SU-DHL-6 (cell line): ENCODE measurements at regions not wholly inside any gene's neighbourhood (a gene's known extent, or its start where the extent isn't known, plus 50 kb on each side); places are given as distances from the start of the nearest gene placed in this dataset.

Experiments
- H2AFZ ChIP-seq: fragments of 200-600 bp; sonication (generic); 2 replicates; pipeline ENCODE4 v1.6.1; 2014; ENCODE audit warnings: low read depth, mild to moderate bottlenecking, moderate library complexity, mixed read lengths, antibody characterized with exemption, low read length; ENCODE audit not compliant: severe bottlenecking
- H3F3A ChIP-seq: fragments of 200-600 bp; shearing (Covaris generic); 2 replicates; pipeline ENCODE4 v1.6.0; 2016; ENCODE audit warnings: antibody characterized with exemption, mild to moderate bottlenecking; ENCODE audit not compliant: insufficient read depth
- H3K27ac ChIP-seq: fragments of 200-600 bp; sonication (generic); 2 replicates; pipeline ENCODE4 v1.5.1; 2016; ENCODE audit warnings: low read depth, mild to moderate bottlenecking, low read length, moderate library complexity, mixed read lengths
- H3K27me3 ChIP-seq: fragments of 200-600 bp; sonication (generic), shearing (Covaris generic); 2 replicates; pipeline ENCODE4 v1.6.0; 2014; ENCODE audit warnings: mild to moderate bottlenecking, low read length
- H3K36me3 ChIP-seq: fragments of 200-600 bp; sonication (generic); 2 replicates; pipeline ENCODE4 v1.6.1; 2014; ENCODE audit warnings: mild to moderate bottlenecking, low read length, mixed read lengths
- H3K4me2 ChIP-seq: fragments of 300-600, 200-600 bp; shearing (Covaris generic), sonication (generic); 2 replicates; pipeline ENCODE4 v1.6.0; 2014; ENCODE audit warnings: low read length, low read depth, mild to moderate bottlenecking; ENCODE audit not compliant: poor library complexity, severe bottlenecking
- H3K4me3 ChIP-seq: fragments of 200-600 bp; sonication (generic); 2 replicates; pipeline ENCODE4 v1.5.1; 2014; ENCODE audit warnings: antibody characterized with exemption, low read length, mild to moderate bottlenecking, mixed read lengths; ENCODE audit not compliant: insufficient read depth, poor library complexity, severe bottlenecking
- H3K79me2 ChIP-seq: fragments of 200-600 bp; sonication (generic); 2 replicates; pipeline ENCODE4 v1.6.1; 2014; ENCODE audit warnings: mild to moderate bottlenecking, low read length, moderate library complexity; ENCODE audit not compliant: insufficient read depth
- H3K9ac ChIP-seq: fragments of 200-600 bp; sonication (generic); 2 replicates; pipeline ENCODE4 v1.7.0; 2014; ENCODE audit warnings: mild to moderate bottlenecking, low read length
- H3K9me2 ChIP-seq: fragments of 200-600 bp; sonication (generic); replicated peaks from 2 replicates; pipeline ENCODE4 v1.6.1; 2014; ENCODE audit warnings: low read length; ENCODE audit not compliant: insufficient read depth
- H3K9me3 ChIP-seq: fragments of 200-600 bp; sonication (generic); 2 replicates; pipeline ENCODE4 v1.6.1; 2014; ENCODE audit warnings: low read length, mixed read lengths; ENCODE audit not compliant: insufficient read depth
- H4K20me1 ChIP-seq: fragments of 200-600 bp; sonication (generic); 2 replicates; pipeline ENCODE4 v1.6.1; 2014; ENCODE audit warnings: low read depth, mild to moderate bottlenecking, antibody characterized with exemption, low read length, moderate library complexity, mixed read lengths
- EZH2phosphoT487 ChIP-seq: fragments of 200-600 bp; sonication (generic), shearing (Covaris generic); conservative IDR thresholded peaks from 2 replicates; pipeline ENCODE4 v1.6.1; 2018; ENCODE audit warnings: mild to moderate bottlenecking, antibody characterized with exemption, low read length, moderate library complexity, mixed read lengths
- TF ChIP-seq, protein P1 (sequence below): fragments of 200-600 bp; sonication (generic); IDR thresholded peaks from one replicate; pipeline ENCODE4 v1.5.1; 2017; ENCODE audit warnings: antibody characterized with exemption, mild to moderate bottlenecking, low read length, moderate library complexity; ENCODE audit not compliant: insufficient read depth, poor library complexity, severe bottlenecking

DNA sequence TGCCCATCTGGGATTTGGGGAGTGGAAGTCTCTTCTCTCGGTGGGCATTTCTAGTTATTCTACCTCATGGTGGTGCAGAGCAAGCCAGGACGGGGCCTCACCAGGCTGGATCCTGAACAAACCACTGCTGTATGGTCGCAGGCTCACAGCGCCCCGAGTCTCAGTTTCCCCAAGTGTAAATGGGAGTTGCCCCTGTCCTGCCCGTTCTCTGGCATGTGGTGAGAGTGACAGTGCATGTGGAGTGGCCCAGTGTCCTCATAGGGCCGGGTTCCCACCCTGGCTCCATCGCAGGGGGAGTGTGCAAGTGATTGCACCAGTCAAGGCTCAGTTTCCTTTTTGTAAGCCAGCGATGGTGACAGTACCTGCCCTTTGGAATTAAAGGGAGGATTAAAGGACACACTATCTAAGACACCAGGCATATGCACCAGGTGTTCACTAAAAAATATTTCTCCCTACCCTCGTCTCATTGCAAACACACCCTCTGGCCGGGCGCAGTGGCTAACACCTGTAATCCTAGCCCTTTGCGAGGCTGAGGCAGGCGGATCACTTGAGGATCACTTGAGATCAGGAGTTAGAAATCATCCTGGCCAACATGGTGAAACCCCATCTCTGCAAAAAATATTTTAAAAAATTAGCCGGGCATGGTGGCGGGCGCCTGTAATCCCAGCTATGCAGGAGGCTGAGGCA is 173.3 kb upstream of the MYCN start:
- Histone ChIP-seq H3K9ac (no peak overlapping the region), H3K36me3 (no peaks in the 10 kb centered on the region), H3K4me3 (no peak overlapping the region), H3K27me3 (no peaks in the 10 kb centered on the region), H3K4me2 (no peak overlapping the region), H3K79me2 (no peaks in the 10 kb centered on the region), H4K20me1 (no peaks in the 10 kb centered on the region), H3K27ac (no peak overlapping the region), H3K9me3 (no peaks in the 10 kb centered on the region), H3F3A (no peaks in the 10 kb centered on the region), H3K9me2 (no peaks in the 10 kb centered on the region), H2AFZ (no peak overlapping the region)
- no peak for TF ChIP-seq EZH2phosphoT487
- TF ChIP-seq, protein P1, sequence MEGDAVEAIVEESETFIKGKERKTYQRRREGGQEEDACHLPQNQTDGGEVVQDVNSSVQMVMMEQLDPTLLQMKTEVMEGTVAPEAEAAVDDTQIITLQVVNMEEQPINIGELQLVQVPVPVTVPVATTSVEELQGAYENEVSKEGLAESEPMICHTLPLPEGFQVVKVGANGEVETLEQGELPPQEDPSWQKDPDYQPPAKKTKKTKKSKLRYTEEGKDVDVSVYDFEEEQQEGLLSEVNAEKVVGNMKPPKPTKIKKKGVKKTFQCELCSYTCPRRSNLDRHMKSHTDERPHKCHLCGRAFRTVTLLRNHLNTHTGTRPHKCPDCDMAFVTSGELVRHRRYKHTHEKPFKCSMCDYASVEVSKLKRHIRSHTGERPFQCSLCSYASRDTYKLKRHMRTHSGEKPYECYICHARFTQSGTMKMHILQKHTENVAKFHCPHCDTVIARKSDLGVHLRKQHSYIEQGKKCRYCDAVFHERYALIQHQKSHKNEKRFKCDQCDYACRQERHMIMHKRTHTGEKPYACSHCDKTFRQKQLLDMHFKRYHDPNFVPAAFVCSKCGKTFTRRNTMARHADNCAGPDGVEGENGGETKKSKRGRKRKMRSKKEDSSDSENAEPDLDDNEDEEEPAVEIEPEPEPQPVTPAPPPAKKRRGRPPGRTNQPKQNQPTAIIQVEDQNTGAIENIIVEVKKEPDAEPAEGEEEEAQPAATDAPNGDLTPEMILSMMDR = no peak

DNA sequence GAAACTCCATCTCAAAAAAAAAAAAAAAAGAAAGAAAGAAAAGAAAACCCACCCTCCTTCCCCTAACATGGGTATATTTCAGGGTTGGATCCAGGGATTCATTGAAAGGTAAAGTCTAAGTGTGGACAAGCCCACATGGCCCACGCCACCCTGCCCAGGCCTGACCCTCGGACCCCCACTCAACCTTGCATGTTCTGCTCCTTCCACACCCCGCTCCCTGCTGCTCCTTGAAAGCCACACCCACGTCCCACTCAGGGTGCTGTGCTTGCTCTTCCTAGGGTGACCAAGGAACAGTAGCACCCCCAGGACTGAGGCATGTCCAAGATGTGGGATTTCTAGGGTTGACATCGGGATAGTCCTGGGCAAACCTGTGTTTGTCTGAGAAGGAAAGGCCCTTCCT is 172.7 kb upstream of the MYCN start:
- H3K79me2 ChIP-seq = no peaks in the 10 kb centered on the region
- H3K9ac ChIP-seq = no peak overlapping the region
- TF ChIP-seq, protein P1 = no peak
- TF ChIP-seq EZH2phosphoT487 = no peak
- no peaks in the 10 kb centered on the region for H4K20me1 ChIP-seq
- no peak overlapping the region for H3K4me2 ChIP-seq
- H2AFZ ChIP-seq = no peak overlapping the region
- H3K4me3 ChIP-seq = no peak overlapping the region
- H3K9me2 ChIP-seq = no peaks in the 10 kb centered on the region
- H3K27me3 ChIP-seq = no peaks in the 10 kb centered on the region
- no peaks in the 10 kb centered on the region for H3K9me3 ChIP-seq
- no peaks in the 10 kb centered on the region for H3F3A ChIP-seq
- H3K36me3 ChIP-seq = no peaks in the 10 kb centered on the region
- no peak overlapping the region for H3K27ac ChIP-seq

DNA sequence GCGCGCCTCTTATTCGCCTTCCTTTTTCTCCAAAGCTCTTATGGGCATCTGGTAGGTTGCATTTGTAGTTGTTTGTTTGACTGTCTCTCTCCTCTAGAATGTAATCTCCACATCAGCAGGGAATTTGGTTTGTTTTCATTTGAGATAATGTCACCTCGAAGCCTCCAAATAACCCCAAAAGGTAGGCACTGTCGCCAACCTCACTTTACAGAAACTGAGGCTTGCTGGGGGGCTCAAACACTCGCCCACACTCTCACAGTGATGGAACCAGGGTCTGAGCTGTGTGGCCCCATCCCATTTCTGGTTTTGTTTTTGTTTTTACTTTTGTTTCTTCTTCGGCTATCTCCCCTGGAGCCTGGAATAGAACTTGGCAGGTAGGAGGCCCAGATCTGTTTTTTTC is 172.2 kb upstream of the MYCN start:
- Histone ChIP-seq H3F3A (no peaks in the 10 kb centered on the region), H3K27ac (no peak overlapping the region), H2AFZ (no peak overlapping the region), H3K4me3 (no peak overlapping the region), H3K9ac (no peak overlapping the region), H3K4me2 (no peak overlapping the region), H3K9me2 (no peaks in the 10 kb centered on the region), H3K9me3 (no peaks in the 10 kb centered on the region), H3K36me3 (no peaks in the 10 kb centered on the region), H3K27me3 (no peaks in the 10 kb centered on the region), H3K79me2 (no peaks in the 10 kb centered on the region), H4K20me1 (no peaks in the 10 kb centered on the region)
- TF ChIP-seq EZH2phosphoT487 = no peak
- TF ChIP-seq, protein P1 = no peak

DNA sequence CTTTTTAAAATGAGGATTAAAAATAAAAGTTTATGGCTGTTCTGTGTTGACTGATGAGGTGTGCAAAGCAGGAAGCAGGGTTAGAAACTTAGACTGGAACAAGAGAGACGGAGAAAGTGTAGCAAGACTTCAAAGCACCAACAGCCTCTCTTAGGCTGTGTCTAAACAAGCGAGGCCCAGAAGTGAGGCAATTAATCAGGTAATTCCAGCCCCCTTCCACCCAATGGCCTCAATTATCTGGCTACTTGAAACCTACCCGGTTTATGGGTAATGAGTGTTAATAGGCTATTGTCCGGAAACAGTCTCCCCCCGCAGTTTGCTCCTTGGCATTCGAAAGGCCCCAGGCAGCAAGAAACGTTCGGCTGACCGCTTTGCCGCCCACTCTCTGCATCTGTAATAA is 171.7 kb upstream of the MYCN start:
- no peak for TF ChIP-seq EZH2phosphoT487
- TF ChIP-seq, protein P1 = no peak
- no peak overlapping the region for H2AFZ ChIP-seq

More for the DNA sequence above, 171.7 kb upstream of the MYCN start:
- Histone ChIP-seq H3K4me3 (no peak overlapping the region), H3K9ac (no peak overlapping the region), H3K36me3 (no peaks in the 10 kb centered on the region), H3K4me2 (no peak overlapping the region), H3F3A (no peaks in the 10 kb centered on the region), H3K27me3 (no peaks in the 10 kb centered on the region), H3K79me2 (no peaks in the 10 kb centered on the region), H4K20me1 (no peaks in the 10 kb centered on the region), H3K9me3 (no peaks in the 10 kb centered on the region), H3K27ac (no peak overlapping the region), H3K9me2 (no peaks in the 10 kb centered on the region)
